DND-41 (cell line): ENCODE measurements at regions not wholly inside any gene's neighbourhood (a gene's known extent, or its start where the extent isn't known, plus 50 kb on each side); places are given as distances from the start of the nearest gene placed in this dataset.

Source experiments
- CTCF ChIP-seq: IDR thresholded peaks from 2 replicates; pipeline ENCODE4 v1.5.1; 2012; ENCODE audit warnings: borderline replicate concordance, low read length, moderate library complexity, mild to moderate bottlenecking; ENCODE audit not compliant: poor library complexity, severe bottlenecking; ENCODE audit errors: extremely low read depth
- EZH2 ChIP-seq: IDR thresholded peaks from 3 replicates; pipeline ENCODE4 v1.6.1; 2012; ENCODE audit warnings: borderline replicate concordance, low read depth, mild to moderate bottlenecking, moderate library complexity, low read length, inconsistent platforms; ENCODE audit not compliant: severe bottlenecking

DNA sequence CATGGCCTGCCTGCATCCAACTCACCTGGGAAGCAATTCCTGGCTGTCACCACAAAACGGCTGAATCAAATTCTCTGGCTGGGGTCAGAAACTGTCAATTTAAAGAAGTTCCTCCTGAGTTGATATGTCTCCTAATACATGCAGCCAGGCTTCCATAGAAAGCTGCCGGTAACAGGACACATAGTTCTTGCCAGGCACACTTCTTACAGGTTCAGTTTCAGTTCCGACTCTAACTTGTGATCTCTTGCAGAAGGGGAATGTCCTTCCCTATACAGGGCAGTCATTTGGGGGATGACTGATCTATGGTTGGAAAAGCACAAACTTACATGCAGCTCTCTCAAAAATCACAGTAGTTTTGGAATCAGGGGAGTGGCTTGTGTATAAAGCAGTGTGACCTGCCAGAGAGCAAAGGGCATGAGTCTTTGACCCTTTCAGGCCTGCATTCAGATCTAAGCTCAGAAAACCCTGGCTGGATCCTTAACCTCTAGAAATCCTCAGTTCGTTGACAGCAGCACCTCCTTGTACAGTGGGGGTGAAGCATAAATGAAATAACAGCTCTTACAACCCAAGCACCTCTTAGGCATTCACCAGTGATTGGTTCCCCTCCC is 195.6 kb downstream of the SCP2D1 start:
- TF ChIP-seq CTCF (no peak), EZH2 (no peak)
